WTC11 (cell line): ENCODE measurements at regions not wholly inside any gene's neighbourhood (a gene's known extent, or its start where the extent isn't known, plus 50 kb on each side); places are given as distances from the start of the nearest gene placed in this dataset.

Source experiments
- ATAC-seq: fragments of 200-7000 bp; cut with Tn5 transposase; 2 replicates; pipeline ENCODE4 v1.10.0; 2021; ENCODE audit warnings: mild to moderate bottlenecking, moderate library complexity
- CTCF ChIA-PET: fragments of 300-600 bp; sonication (Branson Sonifier 250); formaldehyde crosslinking; loops from one replicate; lab custom pipeline; 2021; ENCODE audit warnings: antibody characterized with exemption; lab: Charles Lee
- POLR2A ChIA-PET: fragments of 350-600 bp; sonication (Branson Sonifier 250); formaldehyde crosslinking; loops from one replicate; lab custom pipeline; 2021; ENCODE audit warnings: antibody characterized with exemption; lab: Charles Lee
- DNase-seq: peaks from one replicate; pipeline ENCODE4 v3.0.0; 2021; ENCODE audit warnings: low spot score
- H3K27ac Mint-ChIP-seq: 2 replicates; pipeline ENCODE4 v1.8.0; 2021; ENCODE audit warnings: mixed read lengths
- H3K27me3 Mint-ChIP-seq: 2 replicates; pipeline ENCODE4 v1.8.0; 2021; ENCODE audit warnings: low read depth, mild to moderate bottlenecking, moderate library complexity, mixed read lengths
- H3K36me3 Mint-ChIP-seq: 2 replicates; pipeline ENCODE4 v1.8.0; 2021; ENCODE audit warnings: mixed read lengths
- H3K4me1 Mint-ChIP-seq: 2 replicates; pipeline ENCODE4 v1.8.0; 2022; ENCODE audit warnings: mixed read lengths
- H3K4me3 Mint-ChIP-seq: 2 replicates; pipeline ENCODE4 v1.8.0; 2021; ENCODE audit warnings: mild to moderate bottlenecking, moderate library complexity, mixed read lengths
- H3K9me3 Mint-ChIP-seq: 2 replicates; pipeline ENCODE4 v1.8.0; 2021; ENCODE audit warnings: mixed read lengths
- ATF6 ChIP-seq: sonication (generic); formaldehyde crosslinking; IDR thresholded peaks from 2 replicates; pipeline ENCODE4 v1.8.1; 2023; ENCODE audit warnings: mild to moderate bottlenecking, missing genetic modification reagents
- E2F5 ChIP-seq: sonication (generic); formaldehyde crosslinking; IDR thresholded peaks from 2 replicates; pipeline ENCODE4 v1.8.1; 2022; ENCODE audit warnings: mild to moderate bottlenecking, moderate library complexity, missing genetic modification reagents
- EMX1 ChIP-seq: fragments of 250-450 bp; sonication (Bioruptor Pico); IDR thresholded peaks from 2 replicates; pipeline ENCODE4 v1.8.0; 2021; ENCODE audit warnings: mild to moderate bottlenecking
- ESRRA ChIP-seq: sonication (generic); formaldehyde crosslinking; IDR thresholded peaks from 2 replicates; pipeline ENCODE4 v1.8.1; 2022; ENCODE audit warnings: mild to moderate bottlenecking, missing genetic modification reagents, borderline replicate concordance
- FOXJ3 ChIP-seq: sonication (generic); formaldehyde crosslinking; IDR thresholded peaks from 2 replicates; pipeline ENCODE4 v1.9.0; 2021; ENCODE audit warnings: missing genetic modification reagents, mild to moderate bottlenecking, borderline replicate concordance
- GABPB1 ChIP-seq: sonication (generic); formaldehyde crosslinking; IDR thresholded peaks from 2 replicates; pipeline ENCODE4 v1.8.1; 2023; ENCODE audit warnings: mild to moderate bottlenecking, missing genetic modification reagents
- MYBL2 ChIP-seq: sonication (generic); formaldehyde crosslinking; IDR thresholded peaks from 2 replicates; pipeline ENCODE4 v1.8.1; 2023; ENCODE audit warnings: mild to moderate bottlenecking, moderate library complexity, missing genetic modification reagents
- NFYB ChIP-seq: sonication (generic); formaldehyde crosslinking; conservative IDR thresholded peaks from 2 replicates; pipeline ENCODE4 v1.8.0; 2022; ENCODE audit warnings: low read depth, missing genetic modification reagents
- NR3C1 ChIP-seq: sonication (generic); formaldehyde crosslinking; conservative IDR thresholded peaks from 2 replicates; pipeline ENCODE4 v1.8.1; 2023; ENCODE audit warnings: low read depth, mild to moderate bottlenecking, missing genetic modification reagents
- OVOL2 ChIP-seq: fragments of 250-450 bp; sonication (Bioruptor Pico); IDR thresholded peaks from 2 replicates; pipeline ENCODE4 v1.9.0; 2021; ENCODE audit warnings: mild to moderate bottlenecking, borderline replicate concordance
- TEAD1 ChIP-seq: sonication (generic); formaldehyde crosslinking; IDR thresholded peaks from 2 replicates; pipeline ENCODE4 v1.8.0; 2022; ENCODE audit warnings: mild to moderate bottlenecking, missing genetic modification reagents
- TEAD4 ChIP-seq: sonication (generic); formaldehyde crosslinking; IDR thresholded peaks from 2 replicates; pipeline ENCODE4 v1.8.0; 2022; ENCODE audit warnings: mild to moderate bottlenecking, missing genetic modification reagents
- TP53 ChIP-seq: sonication (generic); formaldehyde crosslinking; IDR thresholded peaks from 2 replicates; pipeline ENCODE4 v1.8.1; 2023; ENCODE audit warnings: mild to moderate bottlenecking, missing genetic modification reagents
- ZBTB21 ChIP-seq: sonication (generic); formaldehyde crosslinking; IDR thresholded peaks from 2 replicates; pipeline ENCODE4 v1.8.1; 2023; ENCODE audit warnings: mild to moderate bottlenecking, missing genetic modification reagents, borderline replicate concordance
- ZMAT4 ChIP-seq: fragments of 250-450 bp; sonication (Bioruptor Pico); IDR thresholded peaks from 2 replicates; pipeline ENCODE4 v1.9.0; 2021; ENCODE audit warnings: mild to moderate bottlenecking
- ZNF138 ChIP-seq: sonication (generic); formaldehyde crosslinking; conservative IDR thresholded peaks from 2 replicates; pipeline ENCODE4 v1.8.1; 2022; ENCODE audit warnings: mild to moderate bottlenecking, moderate library complexity, missing genetic modification reagents
- ZNF317 ChIP-seq: sonication (generic); formaldehyde crosslinking; IDR thresholded peaks from 2 replicates; pipeline ENCODE4 v1.8.1; 2023; ENCODE audit warnings: low read depth, mild to moderate bottlenecking, moderate library complexity, missing genetic modification reagents, borderline replicate concordance
- ZNF396 ChIP-seq: fragments of 250-450 bp; sonication (Bioruptor Pico); IDR thresholded peaks from 2 replicates; pipeline ENCODE4 v1.8.0; 2021; ENCODE audit warnings: mild to moderate bottlenecking, moderate library complexity, borderline replicate concordance
- TF ChIP-seq, protein P1 (sequence below): sonication (generic); formaldehyde crosslinking; IDR thresholded peaks from 2 replicates; pipeline ENCODE4 v1.8.0; 2023; ENCODE audit warnings: mild to moderate bottlenecking, missing genetic modification reagents
- TF ChIP-seq, protein P2 (sequence below): sonication (generic); formaldehyde crosslinking; IDR thresholded peaks from 2 replicates; pipeline ENCODE4 v1.8.1; 2023; ENCODE audit warnings: mild to moderate bottlenecking, missing genetic modification reagents, moderate library complexity
- TF ChIP-seq, protein P3 (sequence below): sonication (generic); formaldehyde crosslinking; IDR thresholded peaks from 2 replicates; pipeline ENCODE4 v1.8.0; 2022; ENCODE audit warnings: mild to moderate bottlenecking, missing genetic modification reagents
- TF ChIP-seq, protein P4 (sequence below): sonication (generic); formaldehyde crosslinking; IDR thresholded peaks from 2 replicates; pipeline ENCODE4 v1.8.0; 2022; ENCODE audit warnings: mild to moderate bottlenecking, missing genetic modification reagents
- TF ChIP-seq, protein P5 (sequence below): sonication (generic); formaldehyde crosslinking; IDR thresholded peaks from 2 replicates; pipeline ENCODE4 v1.8.1; 2023; ENCODE audit warnings: mild to moderate bottlenecking, missing genetic modification reagents

DNA sequence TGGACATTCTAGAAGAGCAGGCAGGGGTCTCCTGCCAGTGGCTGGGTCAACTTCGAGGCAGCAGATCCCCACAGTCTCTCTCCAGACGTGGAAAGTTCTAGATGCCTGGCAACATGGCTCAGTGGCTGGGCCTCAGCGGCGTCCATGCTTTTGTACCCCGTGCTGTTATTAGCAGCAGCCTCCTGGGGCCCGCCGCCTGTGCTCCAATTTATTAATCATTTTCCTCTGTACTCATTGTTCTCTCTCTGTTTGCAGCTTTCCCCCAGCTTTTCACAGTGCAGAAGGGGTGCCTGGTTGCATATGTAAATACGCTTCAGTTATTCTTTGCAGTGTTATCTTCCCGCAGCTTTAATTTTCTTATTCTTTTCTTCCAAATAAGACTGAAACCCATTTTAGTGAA lies 515.1 kb downstream of the TBC1D22A start (continued):
- TF ChIP-seq ZNF396 (CRISPR knock-in tag): no peak

GRCh38 chr22:47276991-47277390 lies 514.5 kb downstream of the TBC1D22A start:
- POLR2A ChIA-PET: no interaction called here
- TF ChIP-seq GABPB1 (CRISPR knock-in tag) (no peak), FOXJ3 (CRISPR knock-in tag) (no peak), MYBL2 (CRISPR knock-in tag) (no peak), ZBTB21 (no peak), NR3C1 (CRISPR knock-in tag) (no peak), OVOL2 (CRISPR knock-in tag) (no peak), ESRRA (CRISPR knock-in tag) (no peak)
- TF ChIP-seq, protein P1, sequence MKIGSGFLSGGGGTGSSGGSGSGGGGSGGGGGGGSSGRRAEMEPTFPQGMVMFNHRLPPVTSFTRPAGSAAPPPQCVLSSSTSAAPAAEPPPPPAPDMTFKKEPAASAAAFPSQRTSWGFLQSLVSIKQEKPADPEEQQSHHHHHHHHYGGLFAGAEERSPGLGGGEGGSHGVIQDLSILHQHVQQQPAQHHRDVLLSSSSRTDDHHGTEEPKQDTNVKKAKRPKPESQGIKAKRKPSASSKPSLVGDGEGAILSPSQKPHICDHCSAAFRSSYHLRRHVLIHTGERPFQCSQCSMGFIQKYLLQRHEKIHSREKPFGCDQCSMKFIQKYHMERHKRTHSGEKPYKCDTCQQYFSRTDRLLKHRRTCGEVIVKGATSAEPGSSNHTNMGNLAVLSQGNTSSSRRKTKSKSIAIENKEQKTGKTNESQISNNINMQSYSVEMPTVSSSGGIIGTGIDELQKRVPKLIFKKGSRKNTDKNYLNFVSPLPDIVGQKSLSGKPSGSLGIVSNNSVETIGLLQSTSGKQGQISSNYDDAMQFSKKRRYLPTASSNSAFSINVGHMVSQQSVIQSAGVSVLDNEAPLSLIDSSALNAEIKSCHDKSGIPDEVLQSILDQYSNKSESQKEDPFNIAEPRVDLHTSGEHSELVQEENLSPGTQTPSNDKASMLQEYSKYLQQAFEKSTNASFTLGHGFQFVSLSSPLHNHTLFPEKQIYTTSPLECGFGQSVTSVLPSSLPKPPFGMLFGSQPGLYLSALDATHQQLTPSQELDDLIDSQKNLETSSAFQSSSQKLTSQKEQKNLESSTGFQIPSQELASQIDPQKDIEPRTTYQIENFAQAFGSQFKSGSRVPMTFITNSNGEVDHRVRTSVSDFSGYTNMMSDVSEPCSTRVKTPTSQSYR (CRISPR knock-in tag): no peak
- TF ChIP-seq, protein P2, sequence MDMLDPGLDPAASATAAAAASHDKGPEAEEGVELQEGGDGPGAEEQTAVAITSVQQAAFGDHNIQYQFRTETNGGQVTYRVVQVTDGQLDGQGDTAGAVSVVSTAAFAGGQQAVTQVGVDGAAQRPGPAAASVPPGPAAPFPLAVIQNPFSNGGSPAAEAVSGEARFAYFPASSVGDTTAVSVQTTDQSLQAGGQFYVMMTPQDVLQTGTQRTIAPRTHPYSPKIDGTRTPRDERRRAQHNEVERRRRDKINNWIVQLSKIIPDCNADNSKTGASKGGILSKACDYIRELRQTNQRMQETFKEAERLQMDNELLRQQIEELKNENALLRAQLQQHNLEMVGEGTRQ (CRISPR knock-in tag): no peak
- TF ChIP-seq, protein P3, sequence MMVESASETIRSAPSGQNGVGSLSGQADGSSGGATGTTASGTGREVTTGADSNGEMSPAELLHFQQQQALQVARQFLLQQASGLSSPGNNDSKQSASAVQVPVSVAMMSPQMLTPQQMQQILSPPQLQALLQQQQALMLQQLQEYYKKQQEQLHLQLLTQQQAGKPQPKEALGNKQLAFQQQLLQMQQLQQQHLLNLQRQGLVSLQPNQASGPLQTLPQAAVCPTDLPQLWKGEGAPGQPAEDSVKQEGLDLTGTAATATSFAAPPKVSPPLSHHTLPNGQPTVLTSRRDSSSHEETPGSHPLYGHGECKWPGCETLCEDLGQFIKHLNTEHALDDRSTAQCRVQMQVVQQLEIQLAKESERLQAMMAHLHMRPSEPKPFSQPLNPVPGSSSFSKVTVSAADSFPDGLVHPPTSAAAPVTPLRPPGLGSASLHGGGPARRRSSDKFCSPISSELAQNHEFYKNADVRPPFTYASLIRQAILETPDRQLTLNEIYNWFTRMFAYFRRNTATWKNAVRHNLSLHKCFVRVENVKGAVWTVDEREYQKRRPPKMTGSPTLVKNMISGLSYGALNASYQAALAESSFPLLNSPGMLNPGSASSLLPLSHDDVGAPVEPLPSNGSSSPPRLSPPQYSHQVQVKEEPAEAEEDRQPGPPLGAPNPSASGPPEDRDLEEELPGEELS (CRISPR knock-in tag): no peak
- Mint-ChIP-seq H3K9me3 (peaks cover 3% of the 10 kb centered on the region; the same call in 1 of the 2 replicates), H3K36me3 (peaks cover 2% of the 10 kb centered on the region; the same call in 1 of the 2 replicates), H3K27ac (no peak overlapping the region), H3K4me1 (peaks cover 11% of the 10 kb centered on the region), H3K4me3 (no peak overlapping the region), H3K27me3 (no peaks in the 10 kb centered on the region; the same call in 1 of the 2 replicates)
- CTCF ChIA-PET: no interaction called here
- DNase-seq (no peak), ATAC-seq (no peak)

GRCh38 chr22:47276450-47276820 lies 514.0 kb downstream of the TBC1D22A start:
- Mint-ChIP-seq H3K27ac (no peak overlapping the region), H3K27me3 (no peaks in the 10 kb centered on the region; the same call in 1 of the 2 replicates), H3K36me3 (peaks cover 2% of the 10 kb centered on the region; the same call in 1 of the 2 replicates), H3K4me1 (peaks cover 11% of the 10 kb centered on the region), H3K9me3 (peaks cover 3% of the 10 kb centered on the region; the same call in 1 of the 2 replicates), H3K4me3 (no peak overlapping the region)
- DNase-seq (no peak), ATAC-seq (no peak)
- ChIA-PET CTCF (interaction anchor here (1.4 kb wide), 1 partner anchor 14 kb away, joined by 6 read pairs; no protein-coding TSS in a partner anchor), POLR2A (no interaction called here)
- no peak for TF ChIP-seq TEAD4 (CRISPR knock-in tag)
- no peak for TF ChIP-seq TP53 (CRISPR knock-in tag)
- TF ChIP-seq GABPB1 (CRISPR knock-in tag): no peak
- no peak for TF ChIP-seq ATF6 (CRISPR knock-in tag)
- no peak for TF ChIP-seq ZMAT4
- no peak for TF ChIP-seq ZNF138 (CRISPR knock-in tag)
- TF ChIP-seq E2F5 (CRISPR knock-in tag): no peak
- no peak for TF ChIP-seq ESRRA (CRISPR knock-in tag)
- TF ChIP-seq TEAD1: no peak
- TF ChIP-seq, protein P4, sequence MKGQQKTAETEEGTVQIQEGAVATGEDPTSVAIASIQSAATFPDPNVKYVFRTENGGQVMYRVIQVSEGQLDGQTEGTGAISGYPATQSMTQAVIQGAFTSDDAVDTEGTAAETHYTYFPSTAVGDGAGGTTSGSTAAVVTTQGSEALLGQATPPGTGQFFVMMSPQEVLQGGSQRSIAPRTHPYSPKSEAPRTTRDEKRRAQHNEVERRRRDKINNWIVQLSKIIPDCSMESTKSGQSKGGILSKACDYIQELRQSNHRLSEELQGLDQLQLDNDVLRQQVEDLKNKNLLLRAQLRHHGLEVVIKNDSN (CRISPR knock-in tag): no peak
- TF ChIP-seq NFYB (CRISPR knock-in tag): no peak
- TF ChIP-seq, protein P5, sequence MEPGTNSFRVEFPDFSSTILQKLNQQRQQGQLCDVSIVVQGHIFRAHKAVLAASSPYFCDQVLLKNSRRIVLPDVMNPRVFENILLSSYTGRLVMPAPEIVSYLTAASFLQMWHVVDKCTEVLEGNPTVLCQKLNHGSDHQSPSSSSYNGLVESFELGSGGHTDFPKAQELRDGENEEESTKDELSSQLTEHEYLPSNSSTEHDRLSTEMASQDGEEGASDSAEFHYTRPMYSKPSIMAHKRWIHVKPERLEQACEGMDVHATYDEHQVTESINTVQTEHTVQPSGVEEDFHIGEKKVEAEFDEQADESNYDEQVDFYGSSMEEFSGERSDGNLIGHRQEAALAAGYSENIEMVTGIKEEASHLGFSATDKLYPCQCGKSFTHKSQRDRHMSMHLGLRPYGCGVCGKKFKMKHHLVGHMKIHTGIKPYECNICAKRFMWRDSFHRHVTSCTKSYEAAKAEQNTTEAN (CRISPR knock-in tag): no peak
- TF ChIP-seq EMX1 (CRISPR knock-in tag): no peak
- TF ChIP-seq ZNF317 (CRISPR knock-in tag): no peak
